ENCODE measurements at regions not wholly inside any gene's neighbourhood (a gene's known extent, or its start where the extent isn't known, plus 50 kb on each side); places are given as distances from the start of the nearest gene placed in this dataset.
A peak's percentile ranks its signal among the peaks of the same experiment; 100 is the strongest.
"Not testable (repeated sequence)": the region's sequence is repeated elsewhere in the genome, so short reads cannot be mapped to it uniquely, and the experiment has no call there.

- not testable (repeated sequence) for DNase-seq
Measured at GRCh38 chr1:206365271-206365670, 105.0 kb upstream of the IKBKE start.

DNA sequence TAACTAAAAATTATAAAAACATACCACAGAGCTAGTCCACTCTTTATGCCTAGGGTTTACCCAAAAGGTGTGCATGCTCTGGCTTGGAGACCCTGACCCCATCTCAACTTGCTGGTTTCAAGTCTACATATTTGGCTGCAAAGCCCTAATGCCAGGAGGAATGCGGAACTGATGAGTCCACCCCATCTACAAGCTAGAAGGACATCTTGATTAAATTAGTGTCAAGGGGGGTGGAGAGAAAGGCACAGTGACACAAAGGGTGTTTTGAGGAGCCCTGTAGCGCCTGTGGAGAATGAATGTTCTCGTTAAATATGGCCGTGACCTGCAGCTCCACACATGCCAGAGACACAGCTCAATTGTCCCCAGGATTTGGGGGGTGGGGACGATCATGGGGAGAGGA, 104.1 kb upstream of the IKBKE start:
- not testable (repeated sequence) for DNase-seq

DNA sequence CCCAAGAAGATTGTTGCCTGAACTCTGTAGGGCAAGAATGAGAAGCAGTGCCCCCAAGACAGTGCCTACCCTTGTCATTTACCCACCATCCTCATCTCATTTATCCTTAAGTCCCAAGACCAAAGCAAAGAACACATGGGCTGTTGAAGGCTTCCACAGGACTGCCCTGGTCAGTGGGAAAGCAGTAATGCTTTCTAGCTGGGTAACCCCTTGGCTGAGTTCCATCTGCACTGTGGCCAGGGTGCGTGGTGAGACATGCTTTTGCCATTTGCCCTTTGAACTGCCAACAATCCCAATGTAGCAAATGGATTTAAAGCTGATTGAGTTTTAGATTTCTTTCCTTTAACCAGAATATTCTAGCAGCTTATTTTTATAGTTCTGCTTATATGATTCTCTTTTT, 103.5 kb upstream of the IKBKE start:
- DNase-seq: not testable (repeated sequence)

DNA sequence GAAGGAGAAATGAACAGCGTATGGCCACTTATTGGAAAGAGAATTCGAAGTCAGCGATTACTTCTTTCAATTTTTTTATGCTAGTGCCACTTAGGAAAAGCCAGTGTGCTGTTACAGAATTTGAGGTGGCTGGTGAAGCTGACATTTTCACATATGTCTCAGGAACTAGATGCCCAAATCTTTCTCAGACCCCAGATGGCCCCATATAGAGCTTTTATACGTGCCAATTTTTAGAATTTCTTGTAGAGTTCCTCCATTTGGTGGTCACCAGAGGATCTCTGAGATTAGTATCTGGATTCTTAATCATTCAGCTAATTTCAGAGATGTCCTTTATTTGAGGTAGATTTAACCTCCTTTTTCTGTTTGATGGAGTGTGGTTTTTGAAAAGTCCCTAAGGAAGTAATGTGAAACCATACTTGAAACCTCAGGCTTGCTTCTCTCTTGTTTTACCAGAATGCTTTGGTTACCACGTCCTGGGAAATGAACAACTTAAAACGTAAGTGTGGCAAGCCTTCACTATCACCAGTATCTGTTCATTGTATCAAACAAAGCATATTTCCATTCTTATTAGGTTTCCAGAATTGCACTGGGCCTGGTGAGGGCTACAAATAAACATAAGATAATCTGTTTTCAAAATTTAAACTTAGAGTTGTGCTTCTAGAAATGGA, 102.2 kb upstream of the IKBKE start:
- DNase-seq: not testable (repeated sequence)

DNA sequence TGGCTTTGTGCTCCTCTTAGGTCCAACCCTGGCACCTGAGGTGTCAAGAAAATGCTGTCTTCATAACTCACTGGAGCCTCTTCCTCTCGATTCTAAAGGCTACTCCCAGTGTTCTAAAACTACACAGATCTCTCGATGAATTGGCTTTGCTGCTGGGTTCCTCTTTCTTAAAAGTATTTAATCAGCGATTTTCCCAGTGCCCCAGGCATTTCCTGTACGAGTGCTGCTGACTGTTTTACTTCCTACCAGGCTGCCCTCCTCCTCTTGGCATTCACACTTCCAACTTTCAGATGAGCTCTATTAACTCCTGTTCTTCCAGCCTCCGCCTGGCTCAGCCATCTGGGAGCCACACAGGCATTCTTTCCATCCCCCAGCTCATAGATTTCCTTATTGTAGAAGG, 95.6 kb upstream of the IKBKE start:
- DNase-seq: not testable (repeated sequence)

- not testable (repeated sequence) for DNase-seq
Measured at GRCh38 chr1:206375552-206375951, 94.7 kb upstream of the IKBKE start.

- not testable (repeated sequence) for DNase-seq
Measured at GRCh38 chr1:206378506-206378905, 91.8 kb upstream of the IKBKE start.

- DNase-seq: not testable (repeated sequence)
Measured at GRCh38 chr1:206379245-206379644, 91.0 kb upstream of the IKBKE start.

DNA sequence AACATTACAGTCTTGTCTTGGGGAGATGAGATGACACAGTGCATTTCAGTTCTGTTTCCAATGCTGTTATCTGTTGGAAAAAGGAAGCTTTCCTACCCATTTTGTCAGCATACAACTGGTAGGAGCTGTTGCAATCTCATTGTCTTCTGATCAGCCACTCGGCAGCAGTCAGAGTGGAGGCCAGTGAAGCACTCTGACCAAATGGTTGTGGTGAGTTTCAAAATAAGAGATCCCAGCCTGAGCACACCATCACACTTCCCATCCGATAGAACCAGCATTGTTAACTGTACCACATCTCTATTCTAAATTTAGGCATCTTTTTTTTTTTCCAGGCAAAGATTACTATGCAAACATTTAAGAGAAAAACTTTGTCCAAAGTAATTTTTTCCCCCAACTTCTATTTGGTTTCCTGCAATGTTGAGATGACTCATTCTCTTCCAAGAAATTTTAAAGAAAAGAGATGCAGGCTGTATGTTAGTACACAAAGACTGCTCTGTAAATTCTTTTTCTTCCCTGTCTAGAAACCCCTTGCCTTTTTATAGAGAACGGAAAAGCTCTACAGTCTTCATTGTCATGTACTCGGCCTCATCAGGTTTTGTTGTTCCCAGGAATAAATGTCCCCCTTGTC, 90.0 kb upstream of the IKBKE start:
- not testable (repeated sequence) for DNase-seq

GRCh38 chr1:206380791-206381610, 89.3 kb upstream of the IKBKE start:
- peak; percentile 62 for DNase-seq

GRCh38 chr1:206384029-206384807, 86.1 kb upstream of the IKBKE start:
- not testable (repeated sequence) for DNase-seq

DNA sequence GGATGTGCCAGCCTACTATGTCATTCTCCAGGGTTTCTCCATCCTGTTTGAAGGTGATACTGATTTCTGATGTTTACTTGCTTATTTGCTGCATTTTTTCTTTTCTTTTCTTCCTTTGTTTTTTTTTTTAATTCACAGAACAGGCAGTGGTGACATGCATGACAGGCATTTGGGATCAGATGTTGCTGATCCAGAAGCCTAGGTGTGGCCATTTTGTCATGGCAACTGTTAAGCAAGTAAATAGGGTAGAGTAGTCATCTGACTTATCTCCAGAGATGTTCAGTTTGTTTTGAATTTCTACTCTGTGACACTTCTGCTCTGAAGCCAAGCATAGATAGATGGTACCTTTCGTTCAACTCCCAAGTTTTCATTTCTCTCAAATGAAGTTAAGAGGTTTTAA, 85.4 kb upstream of the IKBKE start:
- not testable (repeated sequence) for DNase-seq

- not testable (repeated sequence) for DNase-seq
Measured at GRCh38 chr1:206387631-206388030, 82.6 kb upstream of the IKBKE start.

DNA sequence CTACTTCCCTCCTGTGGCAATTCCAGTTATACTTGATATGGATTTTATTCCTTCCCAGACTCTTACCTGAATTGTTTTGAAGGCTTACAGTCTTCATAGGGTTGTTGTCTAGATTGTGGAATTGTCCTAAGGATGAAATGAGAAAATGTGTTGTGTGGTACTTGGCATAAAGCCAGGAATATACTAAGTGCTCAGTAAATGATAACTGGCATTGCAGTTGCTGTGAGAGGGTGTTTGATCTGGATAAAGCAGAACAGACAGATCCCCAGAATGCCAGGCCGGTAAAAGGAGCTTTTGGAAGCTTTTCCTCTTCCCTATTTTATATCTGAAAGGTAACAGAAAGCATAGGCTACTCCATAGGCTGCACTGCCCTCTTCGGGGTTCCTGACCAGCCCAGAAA, 78.4 kb upstream of the IKBKE start:
- not testable (repeated sequence) for DNase-seq

- not testable (repeated sequence) for DNase-seq
Measured at GRCh38 chr1:206397501-206397900, 72.8 kb upstream of the IKBKE start.

- not testable (repeated sequence) for DNase-seq
Measured at GRCh38 chr1:206398261-206398660, 72.0 kb upstream of the IKBKE start.

- DNase-seq: not testable (repeated sequence)
Measured at GRCh38 chr1:206403612-206404307, 66.5 kb upstream of the IKBKE start.

DNA sequence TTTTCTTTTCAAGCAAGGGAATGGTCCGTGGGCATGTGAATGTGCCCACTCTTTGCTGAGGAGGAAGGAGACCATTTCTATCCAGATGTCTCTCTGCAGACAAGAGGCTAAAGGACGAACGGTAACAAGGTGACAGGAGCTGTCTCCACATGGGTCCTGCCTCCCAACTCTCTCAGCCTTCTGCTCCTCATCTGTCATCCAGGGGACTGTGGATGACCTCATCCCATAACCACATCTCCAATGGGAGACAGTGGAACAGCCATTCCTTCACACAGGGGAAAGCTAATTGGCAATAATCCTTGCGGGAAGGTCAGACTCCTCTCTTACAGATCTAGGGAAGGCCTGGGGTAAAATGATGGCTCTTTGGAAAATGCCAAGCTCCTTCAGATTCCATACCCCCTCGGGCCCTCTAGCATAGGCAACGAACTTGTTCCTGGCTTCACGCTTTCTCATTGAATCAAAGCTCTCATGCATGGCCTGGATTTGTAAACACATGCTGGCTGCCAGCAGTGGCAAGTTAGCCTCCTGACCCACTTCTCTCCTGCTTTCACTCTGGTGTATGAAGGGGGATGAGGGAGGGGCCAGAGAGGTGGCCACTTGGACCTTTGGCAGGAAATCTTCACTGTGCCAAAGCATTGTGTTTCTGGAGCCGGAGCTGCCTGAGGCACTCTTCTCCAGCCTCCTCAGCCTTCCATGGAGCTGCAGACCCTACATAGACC, 65.8 kb upstream of the IKBKE start:
- DNase-seq: not testable (repeated sequence)

GRCh38 chr1:206405282-206405681, 65.0 kb upstream of the IKBKE start:
- DNase-seq: not testable (repeated sequence)

DNA sequence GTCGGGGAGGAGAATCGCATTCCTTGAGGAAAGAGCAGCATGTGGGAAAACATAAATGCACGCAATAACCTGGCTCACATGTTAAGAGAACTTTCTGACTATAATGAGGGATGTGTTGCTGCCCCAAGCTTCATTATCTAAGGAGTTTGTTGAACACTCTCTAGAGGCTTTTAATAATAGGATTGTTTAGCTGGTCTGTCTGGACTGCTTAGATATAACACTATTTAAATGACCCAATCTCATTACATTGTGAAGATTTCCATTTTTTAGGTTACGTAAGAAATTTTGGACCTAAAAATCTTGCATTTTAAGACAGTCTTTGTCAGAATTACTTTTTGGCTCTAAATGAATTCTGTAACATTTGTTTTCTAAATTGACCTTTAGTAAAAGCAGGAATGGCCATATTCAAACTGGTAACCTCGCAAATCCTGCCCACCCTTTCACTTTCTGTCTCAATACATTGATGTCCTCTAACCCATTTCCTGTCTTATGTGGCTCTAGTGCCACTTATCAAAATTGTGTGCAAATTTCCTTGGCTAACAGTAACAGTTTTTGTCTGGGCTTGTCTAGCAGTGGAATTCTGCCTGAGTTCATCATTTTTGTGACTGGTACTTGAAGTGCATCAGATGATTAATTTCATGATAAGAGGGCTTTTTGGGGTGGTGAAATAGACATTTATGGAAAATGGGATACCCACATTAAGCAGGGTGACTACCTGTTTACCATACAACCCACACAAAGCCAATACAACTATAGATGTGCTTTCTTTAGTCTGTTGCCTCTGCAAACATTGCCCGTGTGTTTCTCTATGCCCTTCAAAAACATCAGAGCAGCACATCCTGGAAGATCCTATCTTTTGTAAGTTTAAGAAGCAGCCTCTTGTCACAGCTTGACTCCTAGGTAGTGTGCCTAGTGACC, 61.6 kb upstream of the IKBKE start:
- not testable (repeated sequence) for DNase-seq
